Astrocyte (in vitro differentiated cells and primary cell): ENCODE measurements at regions not wholly inside any gene's neighbourhood (a gene's known extent, or its start where the extent isn't known, plus 50 kb on each side); places are given as distances from the start of the nearest gene placed in this dataset.

Experiments
- DNase-seq: peaks from one replicate; pipeline ENCODE4 v3.0.0-alpha.2; 2010; ENCODE audit warnings: low read depth
- FAIRE-seq: peaks from 2 replicates; lab custom pipeline; 2011; peaks lifted over from hg19 to GRCh38; lab: Jason Lieb, UNC
- H2AFZ ChIP-seq: 2 replicates; pipeline ENCODE4 v1.6.0; 2012; ENCODE audit warnings: low read depth, low read length, inconsistent platforms
- H3K27ac ChIP-seq: 2 replicates; pipeline ENCODE4 v1.5.1; 2011; ENCODE audit warnings: low read depth, low read length, inconsistent platforms
- H3K27me3 ChIP-seq: 2 replicates; pipeline ENCODE4 v1.6.0; 2011; ENCODE audit warnings: low read length, inconsistent platforms; ENCODE audit not compliant: insufficient read depth
- H3K36me3 ChIP-seq: 2 replicates; pipeline ENCODE4 v1.5.1; 2011; ENCODE audit warnings: low read length, inconsistent platforms; ENCODE audit not compliant: insufficient read depth
- H3K4me1 ChIP-seq: 2 replicates; pipeline ENCODE4 v1.5.1; 2011; ENCODE audit warnings: low read length, inconsistent platforms; ENCODE audit not compliant: insufficient read depth
- H3K4me2 ChIP-seq: 2 replicates; pipeline ENCODE4 v1.6.0; 2012; ENCODE audit warnings: low read length, inconsistent platforms
- H3K4me3 ChIP-seq: 2 replicates; pipeline ENCODE4 v1.5.1; 2011; ENCODE audit warnings: low read depth, mild to moderate bottlenecking, low read length, inconsistent platforms; ENCODE audit not compliant: insufficient read depth
- H3K79me2 ChIP-seq: 2 replicates; pipeline ENCODE4 v1.6.0; 2012; ENCODE audit warnings: mild to moderate bottlenecking, low read length, inconsistent platforms; ENCODE audit not compliant: insufficient read depth
- H3K9ac ChIP-seq: 2 replicates; pipeline ENCODE4 v1.6.0; 2012; ENCODE audit warnings: mild to moderate bottlenecking, low read length, inconsistent platforms
- H3K9me3 ChIP-seq: 2 replicates; pipeline ENCODE4 v1.5.1; 2012; ENCODE audit warnings: low read depth, mild to moderate bottlenecking, low read length, inconsistent platforms; ENCODE audit not compliant: insufficient read depth
- H4K20me1 ChIP-seq: 2 replicates; pipeline ENCODE4 v1.6.0; 2012; ENCODE audit warnings: low read length, inconsistent platforms; ENCODE audit not compliant: insufficient read depth
- H3K27ac Mint-ChIP-seq: one replicate; pipeline ENCODE4 v1.8.0; 2021; ENCODE audit warnings: mild to moderate bottlenecking, mixed read lengths; ENCODE audit not compliant: unreplicated experiment
- H3K27me3 Mint-ChIP-seq: one replicate; pipeline ENCODE4 v1.8.0; 2021; ENCODE audit warnings: low read depth, mixed read lengths; ENCODE audit not compliant: unreplicated experiment
- H3K36me3 Mint-ChIP-seq: one replicate; pipeline ENCODE4 v1.8.0; 2021; ENCODE audit warnings: low read depth, mixed read lengths; ENCODE audit not compliant: unreplicated experiment
- H3K4me1 Mint-ChIP-seq: one replicate; pipeline ENCODE4 v1.8.0; 2021; ENCODE audit warnings: low read depth, mixed read lengths; ENCODE audit not compliant: unreplicated experiment
- H3K4me3 Mint-ChIP-seq: one replicate; pipeline ENCODE4 v1.8.0; 2021; ENCODE audit warnings: mild to moderate bottlenecking, moderate library complexity, mixed read lengths; ENCODE audit not compliant: unreplicated experiment
- H3K9me3 Mint-ChIP-seq: one replicate; pipeline ENCODE4 v1.8.0; 2021; ENCODE audit warnings: mild to moderate bottlenecking, mixed read lengths; ENCODE audit not compliant: unreplicated experiment
- CTCF ChIP-seq: IDR thresholded peaks from 2 replicates; pipeline ENCODE4 v1.5.1; 2011; ENCODE audit warnings: low read depth, mild to moderate bottlenecking, inconsistent platforms, low read length, moderate library complexity; ENCODE audit not compliant: insufficient read depth
- EZH2 ChIP-seq: IDR thresholded peaks from 2 replicates; pipeline ENCODE4 v1.6.1; 2012; ENCODE audit warnings: mild to moderate bottlenecking, low read length, inconsistent platforms; ENCODE audit not compliant: insufficient read depth

GRCh38 chr10:131024259-131025131 is 287.0 kb downstream of the TCERG1L start:
- no peak overlapping the region for H3K9ac ChIP-seq
- no peaks in the 10 kb centered on the region for H3K79me2 ChIP-seq
- Mint-ChIP-seq H3K27ac (no peak overlapping the region), H3K27me3 (peaks cover 4% of the 10 kb centered on the region), H3K9me3 (peaks cover 9% of the 10 kb centered on the region), H3K4me1 (no peaks in the 10 kb centered on the region), H3K36me3 (no peaks in the 10 kb centered on the region), H3K4me3 (no peak overlapping the region)
- no peaks in the 10 kb centered on the region for H3K27me3 ChIP-seq
- DNase-seq (no peak), FAIRE-seq (no peak)
- TF ChIP-seq EZH2 = no peak
- no peak for TF ChIP-seq CTCF
- no peak overlapping the region for H3K4me3 ChIP-seq
- H2AFZ ChIP-seq = no peak overlapping the region
- no peaks in the 10 kb centered on the region for H3K36me3 ChIP-seq
- no peaks in the 10 kb centered on the region for H4K20me1 ChIP-seq
- no peaks in the 10 kb centered on the region for H3K4me1 ChIP-seq
- H3K27ac ChIP-seq = no peak overlapping the region
- no peak overlapping the region for H3K4me2 ChIP-seq
- peaks cover 8% of the 10 kb centered on the region for H3K9me3 ChIP-seq

- Histone ChIP-seq H3K36me3 (no peaks in the 10 kb centered on the region), H2AFZ (no peak overlapping the region), H3K9ac (no peak overlapping the region), H3K9me3 (peaks cover 8% of the 10 kb centered on the region), H3K79me2 (no peaks in the 10 kb centered on the region), H3K4me1 (no peaks in the 10 kb centered on the region), H4K20me1 (no peaks in the 10 kb centered on the region), H3K4me2 (no peak overlapping the region), H3K4me3 (no peak overlapping the region), H3K27me3 (no peaks in the 10 kb centered on the region), H3K27ac (no peak overlapping the region)
- Mint-ChIP-seq H3K27ac (no peak overlapping the region), H3K4me1 (no peaks in the 10 kb centered on the region), H3K36me3 (no peaks in the 10 kb centered on the region), H3K27me3 (peaks cover 4% of the 10 kb centered on the region), H3K4me3 (no peak overlapping the region), H3K9me3 (peaks cover 8% of the 10 kb centered on the region)
- no peak for DNase-seq
- TF ChIP-seq CTCF (no peak), EZH2 (no peak)
- FAIRE-seq = no peak
These were observed 286.2 kb downstream of the TCERG1L start for GRCh38 chr10:131025333-131025732.

GRCh38 chr10:131027256-131027655 is 284.3 kb downstream of the TCERG1L start:
- Mint-ChIP-seq H3K9me3 (peaks cover 8% of the 10 kb centered on the region), H3K27me3 (peaks cover 4% of the 10 kb centered on the region), H3K36me3 (no peaks in the 10 kb centered on the region), H3K4me3 (no peak overlapping the region), H3K4me1 (no peaks in the 10 kb centered on the region), H3K27ac (no peak overlapping the region)
- H3K27me3 ChIP-seq = no peaks in the 10 kb centered on the region
- no peaks in the 10 kb centered on the region for H4K20me1 ChIP-seq
- H2AFZ ChIP-seq = no peak overlapping the region
- H3K4me1 ChIP-seq = no peaks in the 10 kb centered on the region
- TF ChIP-seq EZH2 (no peak), CTCF (no peak)
- no peak overlapping the region for H3K4me3 ChIP-seq
- no peak overlapping the region for H3K9ac ChIP-seq
- no peaks in the 10 kb centered on the region for H3K36me3 ChIP-seq
- FAIRE-seq (no peak), DNase-seq (no peak)
- H3K79me2 ChIP-seq = no peaks in the 10 kb centered on the region
- peaks cover 4% of the 10 kb centered on the region for H3K9me3 ChIP-seq
- H3K27ac ChIP-seq = no peak overlapping the region
- no peak overlapping the region for H3K4me2 ChIP-seq
